GM19351 (cell line): ENCODE measurements at regions not wholly inside any gene's neighbourhood (a gene's known extent, or its start where the extent isn't known, plus 50 kb on each side); places are given as distances from the start of the nearest gene placed in this dataset.
"Not testable (repeated sequence)": the region's sequence is repeated elsewhere in the genome, so short reads cannot be mapped to it uniquely, and the experiment has no call there.

Source experiments
- ATAC-seq: cut with Tn5 transposase; IDR thresholded peaks from one replicate; pipeline ENCODE4 v1.9.1; 2021; ENCODE audit warnings: mild to moderate bottlenecking, moderate library complexity; ENCODE audit not compliant: unreplicated experiment

DNA sequence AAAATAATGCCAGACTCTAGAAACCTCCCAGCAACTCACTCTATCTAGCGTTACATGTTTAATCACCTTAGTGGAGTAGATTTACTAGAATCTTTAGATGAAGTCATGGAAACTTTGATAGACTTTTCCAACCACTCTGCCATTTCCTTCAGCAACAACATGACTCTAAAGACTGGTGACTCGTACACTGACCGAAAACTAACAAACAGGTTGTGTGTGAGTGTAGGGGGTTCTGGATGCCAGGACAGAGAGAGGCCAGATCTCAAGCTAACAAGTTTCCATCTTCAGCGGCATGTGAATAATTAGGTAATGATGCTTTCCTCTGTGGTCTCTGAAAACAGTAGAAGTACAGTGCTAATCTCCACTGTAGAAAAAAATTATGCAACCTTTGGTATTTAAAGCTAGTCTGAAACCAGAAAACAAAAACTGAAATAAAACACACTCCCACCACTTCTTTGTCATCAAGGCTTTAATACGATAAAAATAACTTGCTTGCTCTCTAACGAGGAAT is 286.4 kb downstream of the PRDM5 start:
- no peak for ATAC-seq

GRCh38 chr4:120633810-120634209 is 288.7 kb downstream of the PRDM5 start:
- no peak for ATAC-seq

- ATAC-seq = no peak
Measured at GRCh38 chr4:120630427-120630826, 292.1 kb downstream of the PRDM5 start.

DNA sequence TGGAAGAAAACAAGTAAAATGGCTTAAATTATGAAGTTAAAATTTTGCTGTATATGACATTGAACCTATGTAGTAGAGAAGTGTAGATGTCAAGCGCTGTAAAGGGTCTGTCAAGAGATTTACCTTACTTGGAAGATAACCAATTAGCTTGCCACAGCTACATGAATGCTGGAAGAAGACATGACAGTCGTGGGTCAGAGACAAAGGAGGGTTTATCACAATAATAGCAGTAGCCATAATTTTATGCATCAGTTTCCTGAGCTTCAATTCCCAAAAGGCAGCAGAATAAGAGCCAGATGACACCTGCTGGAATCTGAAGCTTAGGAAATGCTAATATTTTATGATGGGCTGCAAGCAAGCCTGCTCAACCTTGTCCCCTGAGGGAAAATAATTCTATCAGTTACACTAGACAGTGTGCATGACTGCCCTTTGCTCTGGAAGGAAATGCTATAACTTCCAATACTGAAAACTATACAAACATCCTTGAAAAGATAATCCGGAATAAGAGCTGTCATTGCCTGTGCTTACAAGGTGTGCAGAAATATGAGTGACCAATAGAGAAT is 292.9 kb downstream of the PRDM5 start:
- no peak for ATAC-seq

GRCh38 chr4:120622601-120623000 is 299.9 kb downstream of the PRDM5 start:
- no peak for ATAC-seq

DNA sequence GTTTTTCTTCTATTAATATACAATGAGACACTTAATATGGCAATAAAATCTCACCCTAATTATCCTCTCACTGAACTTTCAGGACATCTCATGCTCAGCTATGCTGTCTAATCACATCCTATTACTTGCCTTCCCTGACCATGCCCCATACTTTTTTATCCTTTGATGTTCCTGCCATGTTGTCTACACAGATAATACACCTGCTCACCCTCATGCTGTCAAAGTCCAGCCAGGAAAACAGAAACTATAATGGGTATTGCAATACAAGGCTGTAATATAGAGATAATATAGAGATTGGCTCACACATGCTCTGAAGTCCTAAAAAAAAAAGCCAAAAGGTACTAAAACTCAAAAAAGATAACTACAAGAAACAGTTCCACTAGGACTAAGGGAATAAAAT is 305.4 kb downstream of the PRDM5 start:
- ATAC-seq = no peak

DNA sequence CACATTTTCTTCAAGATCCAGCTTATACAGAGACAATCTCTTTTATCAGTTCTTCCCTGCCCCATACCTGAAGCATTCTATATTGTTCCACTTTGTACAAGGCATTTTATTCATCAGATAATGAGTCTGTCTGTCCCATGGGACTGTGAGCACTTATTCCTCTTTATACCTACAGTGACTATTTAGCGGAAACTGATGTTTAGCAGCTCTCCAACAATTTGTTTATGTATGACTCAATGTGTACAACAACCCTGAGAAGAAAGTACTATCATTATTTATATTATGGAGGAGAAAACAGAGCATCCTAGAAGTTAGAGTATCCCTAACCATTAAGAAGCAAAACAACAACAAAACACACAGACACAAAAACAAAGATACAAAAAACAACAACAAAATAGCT is 306.5 kb downstream of the PRDM5 start:
- no peak for ATAC-seq

- ATAC-seq = no peak
Measured at GRCh38 chr4:120613778-120614177, 308.7 kb downstream of the PRDM5 start.

DNA sequence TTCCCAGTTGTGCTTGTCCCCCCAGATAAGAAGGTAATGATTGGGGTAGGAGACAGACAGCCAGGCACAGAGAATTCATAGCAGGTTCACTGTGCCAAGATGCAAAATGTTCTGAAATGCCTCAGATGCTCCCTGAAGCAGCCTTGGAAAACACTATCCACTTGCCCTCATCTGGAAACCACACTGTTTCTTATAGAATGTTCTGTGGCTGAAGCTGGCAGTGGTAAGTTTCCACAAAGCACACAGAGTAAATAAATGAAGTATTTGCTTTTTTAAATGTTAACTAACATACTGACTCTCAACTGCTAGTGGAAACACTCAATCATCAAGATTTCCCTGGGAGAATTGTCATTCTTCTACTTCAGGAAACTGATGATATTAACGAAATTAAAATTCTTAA is 311.4 kb downstream of the PRDM5 start:
- ATAC-seq = no peak

DNA sequence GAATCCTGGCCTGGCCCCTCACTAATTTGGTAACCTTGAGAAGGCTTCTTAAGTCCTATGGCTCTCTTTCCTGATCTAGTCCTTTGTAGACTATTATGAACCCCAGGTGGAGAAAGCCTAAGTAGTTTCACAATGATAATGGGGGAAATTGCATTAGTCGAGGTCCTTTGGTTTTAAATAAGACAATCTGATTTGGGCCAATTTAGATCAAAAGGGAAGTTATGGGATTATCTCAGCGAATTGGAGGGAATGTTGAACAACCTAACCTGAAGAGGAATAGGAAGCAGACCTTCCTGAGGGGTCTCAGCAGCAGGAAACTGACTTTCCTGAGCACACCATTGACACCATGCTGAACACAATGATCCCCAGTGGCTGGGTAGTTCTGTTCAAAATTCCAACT is 331.5 kb downstream of the PRDM5 start:
- no peak for ATAC-seq

- no peak for ATAC-seq
Measured at GRCh38 chr4:120589787-120590186, 332.7 kb downstream of the PRDM5 start.

DNA sequence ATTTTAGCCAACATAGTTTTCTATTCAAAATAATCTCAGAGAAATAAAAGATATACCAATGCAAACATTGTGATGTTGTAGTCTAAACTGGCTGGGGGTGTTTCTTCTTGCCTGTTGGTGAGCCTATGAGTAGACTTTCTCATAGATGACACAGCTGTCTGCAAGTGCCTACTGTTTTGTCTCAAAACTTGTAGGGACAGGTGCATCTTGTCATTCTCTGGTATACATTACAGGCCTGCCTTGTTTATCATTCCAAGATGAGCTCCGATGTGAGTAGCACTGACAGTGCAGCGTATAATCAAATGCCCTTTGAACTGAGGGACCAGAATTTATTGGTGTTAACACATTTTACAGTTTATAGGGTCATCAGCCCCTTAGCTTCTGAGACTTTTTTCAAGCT is 353.8 kb downstream of the PRDM5 start:
- ATAC-seq = no peak

- no peak for ATAC-seq
Measured at GRCh38 chr4:120561648-120562047, 360.9 kb downstream of the PRDM5 start.

- ATAC-seq = no peak
Measured at GRCh38 chr4:120557372-120557771, 365.2 kb downstream of the PRDM5 start.

- ATAC-seq = no peak
Measured at GRCh38 chr4:120555058-120555457, 367.5 kb downstream of the PRDM5 start.

DNA sequence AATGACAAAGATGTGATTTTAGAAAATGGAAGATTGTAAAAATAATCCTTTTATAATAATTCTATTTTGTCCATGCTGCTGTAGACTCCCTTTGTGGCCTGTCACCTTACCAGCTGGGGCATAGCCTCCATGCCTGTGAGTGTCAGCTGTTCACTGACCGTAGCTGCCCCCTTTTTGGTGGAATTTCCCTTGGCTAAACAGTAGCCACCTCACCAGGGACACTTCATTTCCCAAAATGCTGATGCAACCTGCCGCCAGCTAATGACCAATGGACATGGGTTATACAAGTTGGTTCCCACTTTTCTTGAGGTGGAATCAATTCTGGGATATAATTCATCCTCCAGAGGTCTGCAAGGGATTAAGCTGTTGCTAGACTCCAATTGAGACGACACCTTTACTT is 368.4 kb downstream of the PRDM5 start:
- ATAC-seq = no peak

DNA sequence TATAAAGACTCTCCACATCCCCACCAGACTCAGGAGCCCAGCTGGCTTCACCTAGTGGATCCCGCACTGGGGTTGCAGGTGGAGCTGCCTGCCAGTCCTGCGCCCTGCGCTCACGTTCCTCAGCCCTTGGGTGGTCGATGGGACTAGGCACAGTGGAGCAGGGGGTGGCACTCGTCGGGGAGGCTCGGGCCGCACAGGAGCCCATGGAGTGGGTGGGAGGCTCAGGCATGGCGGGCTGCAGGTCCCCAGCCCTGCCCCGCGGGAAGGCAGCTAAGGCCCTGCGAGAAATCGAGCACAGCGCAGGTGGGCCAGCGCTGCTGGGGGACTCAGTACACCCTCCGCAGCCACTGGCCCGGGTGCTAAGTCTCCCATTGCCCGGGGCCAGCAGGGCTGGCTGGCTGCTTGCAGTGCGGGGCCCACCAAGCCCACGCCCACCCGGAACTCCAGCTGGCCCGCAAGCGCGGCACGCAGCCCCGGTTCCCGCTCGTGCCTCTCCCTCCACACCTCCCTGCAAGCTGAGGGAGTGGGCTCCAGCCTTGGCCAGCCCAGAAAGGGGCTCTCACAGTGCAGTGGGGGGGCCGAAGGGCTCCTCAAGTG is 371.8 kb downstream of the PRDM5 start:
- ATAC-seq = not testable (repeated sequence)

GRCh38 chr4:120549011-120549570 is 373.4 kb downstream of the PRDM5 start:
- ATAC-seq = no peak

DNA sequence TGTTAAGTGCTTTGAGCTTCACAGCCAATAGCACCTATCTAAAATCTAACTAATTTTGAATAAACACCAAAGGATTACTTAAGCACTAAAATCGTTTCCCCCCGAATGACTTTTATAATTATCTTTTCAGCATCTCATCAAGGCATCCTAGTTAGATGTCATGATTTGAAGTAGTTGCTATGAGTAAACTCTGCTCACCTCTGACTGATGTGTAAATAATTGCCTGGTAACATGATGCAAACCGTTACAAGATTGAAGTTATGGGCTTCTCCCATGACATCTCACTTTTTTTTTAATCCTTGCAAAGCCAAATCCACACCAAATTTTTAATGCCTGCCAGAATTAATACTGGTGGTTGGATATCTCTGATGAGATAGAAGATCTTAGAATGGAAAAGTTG is 377.1 kb downstream of the PRDM5 start:
- ATAC-seq = no peak

GRCh38 chr4:120544838-120545237 is 377.7 kb downstream of the PRDM5 start:
- ATAC-seq = no peak

DNA sequence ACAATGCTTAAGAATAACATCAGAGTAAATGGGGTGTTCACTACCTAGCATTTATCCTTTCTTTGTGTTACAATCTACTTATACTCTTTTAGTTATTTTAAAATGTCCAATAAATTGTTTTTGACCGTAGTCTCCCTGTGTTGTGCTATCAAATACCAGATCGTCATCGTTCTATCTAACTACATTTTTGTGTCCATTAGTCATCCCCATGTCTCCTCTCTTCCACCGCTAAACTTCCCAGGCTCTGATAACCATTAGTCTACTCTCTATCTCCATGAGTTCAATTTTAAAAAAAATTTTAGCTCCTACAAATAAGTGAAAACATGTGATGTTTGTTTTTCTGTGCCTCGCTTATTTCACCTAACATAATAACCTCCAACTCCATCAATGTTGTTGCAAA is 381.9 kb downstream of the PRDM5 start:
- ATAC-seq = no peak

- no peak for ATAC-seq
Measured at GRCh38 chr4:120536884-120537283, 385.6 kb downstream of the PRDM5 start.

GRCh38 chr4:120528428-120528827 is 394.1 kb downstream of the PRDM5 start:
- no peak for ATAC-seq
